H9 (cell line): ENCODE measurements at regions not wholly inside any gene's neighbourhood (a gene's known extent, or its start where the extent isn't known, plus 50 kb on each side); places are given as distances from the start of the nearest gene placed in this dataset.

Source experiments
- DNase-seq: peaks from one replicate; pipeline ENCODE4 v3.0.0-alpha.2; 2017
- H2AFZ ChIP-seq: one replicate; pipeline ENCODE4 v1.6.1; 2013; ENCODE audit warnings: mild to moderate bottlenecking, low read length, control low read depth, moderate library complexity
- H2AK5ac ChIP-seq: 2 replicates; pipeline ENCODE4 v1.6.1; 2013; ENCODE audit warnings: low read length, control low read depth, mixed read lengths; ENCODE audit not compliant: insufficient read length
- H2BK120ac ChIP-seq: one replicate; pipeline ENCODE4 v1.6.1; 2013; ENCODE audit warnings: low read depth, mild to moderate bottlenecking, low read length, control low read depth, inconsistent platforms; ENCODE audit not compliant: poor library complexity, severe bottlenecking
- H2BK12ac ChIP-seq: 2 replicates; pipeline ENCODE4 v1.6.1; 2013; ENCODE audit warnings: low read length, control low read depth, mixed read lengths, low read depth; ENCODE audit not compliant: insufficient read length
- H2BK15ac ChIP-seq: 2 replicates; pipeline ENCODE4 v1.6.1; 2013; ENCODE audit warnings: low read depth, low read length, control low read depth
- H2BK20ac ChIP-seq: one replicate; pipeline ENCODE4 v1.6.1; 2013; ENCODE audit warnings: low read depth, mild to moderate bottlenecking, low read length, control low read depth, inconsistent platforms; ENCODE audit not compliant: poor library complexity, severe bottlenecking
- H2BK5ac ChIP-seq: 2 replicates; pipeline ENCODE4 v1.6.1; 2013; ENCODE audit warnings: low read length, control low read depth, mixed read lengths; ENCODE audit not compliant: insufficient read length
- H3K14ac ChIP-seq: 2 replicates; pipeline ENCODE4 v1.6.1; 2013; ENCODE audit warnings: low read length, control low read depth; ENCODE audit not compliant: insufficient read depth
- H3K18ac ChIP-seq: 2 replicates; pipeline ENCODE4 v1.6.1; 2013; ENCODE audit warnings: low read depth, mild to moderate bottlenecking, mixed read lengths, low read length, control low read depth; ENCODE audit not compliant: insufficient read length
- H3K23ac ChIP-seq: 2 replicates; pipeline ENCODE4 v1.6.1; 2013; ENCODE audit warnings: low read length, control low read depth, mixed read lengths, low read depth; ENCODE audit not compliant: insufficient read length
- H3K23me2 ChIP-seq: 2 replicates; pipeline ENCODE4 v1.6.1; 2013; ENCODE audit warnings: low read depth, mild to moderate bottlenecking, mixed read lengths, low read length, control low read depth; ENCODE audit not compliant: insufficient read length, poor library complexity, severe bottlenecking
- H3K27ac ChIP-seq: 2 replicates; pipeline ENCODE4 v1.5.1; 2013; ENCODE audit warnings: low read length, control low read depth, mixed read lengths, low read depth; ENCODE audit not compliant: insufficient read length
- H3K27me3 ChIP-seq: 2 replicates; pipeline ENCODE4 v1.6.1; 2013; ENCODE audit warnings: low read length, control low read depth, inconsistent platforms; ENCODE audit not compliant: insufficient read depth
- H3K4ac ChIP-seq: 2 replicates; pipeline ENCODE4 v1.6.1; 2013; ENCODE audit warnings: low read depth, mild to moderate bottlenecking, control low read depth, inconsistent platforms, low read length, moderate library complexity
- H3K4me1 ChIP-seq: 2 replicates; pipeline ENCODE4 v1.6.1; 2013; ENCODE audit warnings: low read length, control low read depth, inconsistent platforms; ENCODE audit not compliant: insufficient read depth
- H3K4me2 ChIP-seq: 2 replicates; pipeline ENCODE4 v1.6.1; 2013; ENCODE audit warnings: low read length, control low read depth, mixed read lengths; ENCODE audit not compliant: insufficient read length, insufficient read depth
- H3K56ac ChIP-seq: 2 replicates; pipeline ENCODE4 v1.6.1; 2013; ENCODE audit warnings: low read depth, mild to moderate bottlenecking, mixed read lengths, low read length, control low read depth; ENCODE audit not compliant: insufficient read length
- H3K79me1 ChIP-seq: 2 replicates; pipeline ENCODE4 v1.6.1; 2013; ENCODE audit warnings: low read depth, mild to moderate bottlenecking, moderate library complexity, low read length, control low read depth, inconsistent platforms; ENCODE audit not compliant: insufficient read depth, poor library complexity, severe bottlenecking
- H3K79me2 ChIP-seq: 2 replicates; pipeline ENCODE4 v1.6.1; 2013; ENCODE audit warnings: low read length, control low read depth, inconsistent platforms; ENCODE audit not compliant: insufficient read depth
- H3K9ac ChIP-seq: 2 replicates; pipeline ENCODE4 v1.6.1; 2013; ENCODE audit warnings: low read length, control low read depth, mixed read lengths; ENCODE audit not compliant: insufficient read length; ENCODE audit errors: extremely low read depth
- H3K9me3 ChIP-seq: one replicate; pipeline ENCODE4 v1.6.1; 2013; ENCODE audit warnings: low read depth, low read length, inconsistent platforms; ENCODE audit not compliant: control insufficient read depth
- H3T11ph ChIP-seq: one replicate; pipeline ENCODE4 v1.6.1; 2013; ENCODE audit warnings: mild to moderate bottlenecking, low read length, control low read depth, inconsistent platforms
- H4K20me1 ChIP-seq: one replicate; pipeline ENCODE4 v1.6.1; 2013; ENCODE audit not compliant: control insufficient read depth, insufficient read length, insufficient read depth
- H4K5ac ChIP-seq: 2 replicates; pipeline ENCODE4 v1.6.1; 2013; ENCODE audit warnings: low read depth, mild to moderate bottlenecking, mixed read lengths, low read length, control low read depth; ENCODE audit not compliant: insufficient read length
- H4K8ac ChIP-seq: replicated peaks from 2 replicates; pipeline ENCODE4 v1.6.1; 2013; ENCODE audit warnings: low read length, control low read depth, mixed read lengths, low read depth; ENCODE audit not compliant: insufficient read length
- H4K91ac ChIP-seq: 2 replicates; pipeline ENCODE4 v1.6.1; 2013; ENCODE audit warnings: low read depth, mild to moderate bottlenecking, moderate library complexity, mixed read lengths, low read length, control low read depth; ENCODE audit not compliant: insufficient read length
- H3K27ac Mint-ChIP-seq, 3 experiments: 2 replicates in 2 of 3; 3 replicates in 1 of 3; pipeline ENCODE4 v1.8.0; 2020 to 2021; ENCODE audit warnings: mixed read lengths in 3 of 3, mild to moderate bottlenecking in 1 of 3, moderate library complexity in 1 of 3
- H3K27me3 Mint-ChIP-seq: 2 replicates; pipeline ENCODE4 v1.8.0; 2021; ENCODE audit warnings: low read depth, mild to moderate bottlenecking, moderate library complexity, mixed read lengths
- H3K36me3 Mint-ChIP-seq, 3 experiments: 2 replicates in 2 of 3; 3 replicates in 1 of 3; pipeline ENCODE4 v1.8.0; 2020 to 2021; ENCODE audit warnings: low read depth in 3 of 3, mixed read lengths in 3 of 3; ENCODE audit not compliant: insufficient read depth in 1 of 3
- H3K4me1 Mint-ChIP-seq, 2 experiments: 2 replicates each; pipeline ENCODE4 v1.8.0; 2020; ENCODE audit warnings: mixed read lengths in 2 of 2
- H3K4me3 Mint-ChIP-seq, 2 experiments: 2 replicates in 1 of 2; 3 replicates in 1 of 2; pipeline ENCODE4 v1.8.0; 2020 to 2021; ENCODE audit warnings: mild to moderate bottlenecking in 2 of 2, mixed read lengths in 2 of 2, moderate library complexity in 1 of 2
- H3K9me3 Mint-ChIP-seq, 2 experiments: 2 replicates in 1 of 2; 3 replicates in 1 of 2; pipeline ENCODE4 v1.8.0; 2020; ENCODE audit warnings: mild to moderate bottlenecking in 2 of 2, mixed read lengths in 2 of 2, moderate library complexity in 1 of 2
- CTCF ChIP-seq: fragments of 200-600 bp; sonication (generic); conservative IDR thresholded peaks from 3 replicates; pipeline ENCODE4 v1.8.0; 2021; ENCODE audit warnings: antibody characterized with exemption, mild to moderate bottlenecking
- WGBS: extraction: QIAGEN DNeasy Blood & Tissue Kit; methylation state at CpG from one replicate; pipeline ENCODE4 v1.1.7; 2013; ENCODE audit warnings: missing lambda C conversion rate, low lambda C conversion rate, mixed read lengths; ENCODE audit not compliant: insufficient read length; ENCODE audit errors: extremely low coverage; 5-methylcytosine and 5-hydroxymethylcytosine counted together

- Histone ChIP-seq H3K23me2 (no peaks in the 10 kb centered on the region), H3K18ac (no peak overlapping the region), H3K9me3 (no peaks in the 10 kb centered on the region), H3K56ac (no peak overlapping the region), H2BK20ac (no peak overlapping the region), H3K27ac (no peak overlapping the region), H3K4me1 (no peaks in the 10 kb centered on the region), H3K9ac (no peak overlapping the region), H3K4me2 (no peak overlapping the region), H4K5ac (no peak overlapping the region), H3K79me1 (no peaks in the 10 kb centered on the region), H3K14ac (no peak overlapping the region), H4K8ac (no peak overlapping the region), H3K27me3 (no peaks in the 10 kb centered on the region), H3K79me2 (no peaks in the 10 kb centered on the region), H2BK5ac (no peak overlapping the region), H3T11ph (no peak overlapping the region), H2AFZ (no peak overlapping the region), H2AK5ac (no peak overlapping the region), H3K4ac (no peak overlapping the region), H3K23ac (no peak overlapping the region), H2BK120ac (no peak overlapping the region), H4K91ac (no peak overlapping the region), H2BK12ac (no peak overlapping the region), H2BK15ac (no peak overlapping the region), H4K20me1 (no peaks in the 10 kb centered on the region)
- no peak for DNase-seq
- no peaks in the 10 kb centered on the region for H3K27me3 Mint-ChIP-seq
- no peak overlapping the region for H3K27ac Mint-ChIP-seq
- no CpG with 5 or more reads among the region's 6 CpGs for WGBS
- H3K36me3 Mint-ChIP-seq: peaks cover 2 to 9% (median 6%) of the 10 kb centered on the region in 3 experiments; a peak in 3 of 7 replicates
- H3K4me3 Mint-ChIP-seq: peak overlapping the region in 1 of 2 experiments; percentile 34; a peak in 1 of 5 replicates
- peaks cover 0 to 2% of the 10 kb centered on the region in 2 experiments; a peak in 3 of 5 replicates for H3K9me3 Mint-ChIP-seq
- no peaks in the 10 kb centered on the region; a peak in 1 of 4 replicates for H3K4me1 Mint-ChIP-seq
- no peak for TF ChIP-seq CTCF
Measured at GRCh38 chr2:35501076-35501475, 854.5 kb upstream of the CRIM1 start.
